GM21825 (cell line): ENCODE measurements at regions not wholly inside any gene's neighbourhood (a gene's known extent, or its start where the extent isn't known, plus 50 kb on each side); places are given as distances from the start of the nearest gene placed in this dataset.
A peak's percentile ranks its signal among the peaks of the same experiment; 100 is the strongest.
"Not testable (repeated sequence)": the region's sequence is repeated elsewhere in the genome, so short reads cannot be mapped to it uniquely, and the experiment has no call there.

Source experiments
- ATAC-seq: cut with Tn5 transposase; IDR thresholded peaks from one replicate; pipeline ENCODE4 v1.9.1; 2021; ENCODE audit warnings: mild to moderate bottlenecking, moderate library complexity; ENCODE audit not compliant: unreplicated experiment

DNA sequence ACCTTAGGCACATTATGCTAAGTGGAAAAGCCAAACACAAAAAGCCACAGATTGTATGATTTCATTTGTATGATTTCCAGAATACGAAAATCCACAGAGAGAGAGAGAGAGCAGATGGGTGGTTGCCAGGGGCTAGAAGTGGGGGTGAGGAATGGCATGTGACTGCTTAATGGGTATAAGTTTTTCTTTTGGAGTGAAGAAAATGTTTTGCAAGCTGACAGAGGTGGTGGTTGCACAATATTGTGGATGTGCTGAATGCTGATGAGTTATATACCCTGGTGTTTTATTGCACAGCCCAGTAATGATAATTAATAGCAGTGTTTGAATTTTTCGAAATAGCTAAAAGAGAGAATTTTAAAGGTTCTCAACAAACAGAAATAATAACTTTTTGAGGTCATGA, 386.1 kb upstream of the HS3ST1 start:
- no peak for ATAC-seq

- ATAC-seq, result no peak
Observed at GRCh38 chr4:11813951-11814446, 385.3 kb upstream of the HS3ST1 start.

DNA sequence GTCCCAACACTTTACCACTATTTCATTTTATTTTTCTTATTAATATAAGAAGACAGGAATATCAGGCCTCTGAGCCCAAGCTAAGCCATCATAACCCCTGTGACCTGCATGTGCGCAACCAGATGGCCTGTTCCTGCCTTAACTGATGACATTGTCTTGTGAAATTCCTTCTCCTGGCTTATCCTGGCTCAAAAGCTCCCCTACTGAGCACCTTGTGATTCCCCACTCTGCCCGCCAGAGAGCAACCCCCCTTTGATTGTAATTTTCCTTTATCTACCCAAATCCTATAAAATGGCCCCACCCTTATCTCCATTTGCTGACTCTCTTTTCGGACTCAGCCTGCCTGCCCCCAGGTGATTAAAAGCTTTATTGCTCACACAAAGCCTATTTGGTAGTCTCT, 382.8 kb upstream of the HS3ST1 start:
- not testable (repeated sequence) for ATAC-seq

DNA sequence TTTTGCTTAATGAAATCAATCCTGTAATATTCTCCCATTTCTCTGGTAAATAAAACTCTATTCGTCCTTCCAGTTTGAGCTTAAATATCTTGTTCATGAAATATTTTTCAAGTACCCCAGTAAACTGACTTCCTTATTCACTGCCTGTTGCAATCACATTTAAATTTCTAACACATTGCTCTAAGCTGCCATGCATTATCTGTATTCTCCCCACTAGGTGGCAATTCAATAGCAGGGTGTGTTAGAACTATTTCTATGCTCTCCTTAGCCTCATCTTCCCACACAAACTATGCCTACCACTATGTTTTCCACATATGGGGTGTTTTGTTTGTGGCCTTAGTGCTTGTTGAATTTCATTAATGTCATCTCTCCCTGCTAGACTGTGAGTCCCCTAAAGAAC, 377.1 kb upstream of the HS3ST1 start:
- ATAC-seq, result no peak

GRCh38 chr4:11801466-11802446, 373.1 kb upstream of the HS3ST1 start:
- peak; percentile 93 for ATAC-seq

DNA sequence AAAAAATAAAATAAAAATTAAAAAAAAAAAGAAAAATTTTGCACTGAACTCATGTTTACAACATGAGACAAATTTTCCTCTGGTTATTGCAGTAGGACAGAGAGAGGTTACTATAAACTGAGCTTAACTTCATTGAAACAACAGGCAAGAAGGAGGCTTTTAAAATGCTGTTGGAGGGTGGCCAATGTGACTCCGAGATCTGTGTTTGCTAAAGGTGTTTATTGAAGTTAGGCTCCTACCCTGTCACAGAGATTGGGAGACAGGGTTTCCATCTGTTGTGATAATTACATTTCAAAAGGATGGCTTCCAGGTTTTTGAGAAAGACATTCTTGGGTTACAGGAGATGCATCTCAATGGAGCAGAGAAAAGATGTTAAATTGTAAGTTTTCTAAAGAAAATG, 370.5 kb upstream of the HS3ST1 start:
- ATAC-seq, result no peak

DNA sequence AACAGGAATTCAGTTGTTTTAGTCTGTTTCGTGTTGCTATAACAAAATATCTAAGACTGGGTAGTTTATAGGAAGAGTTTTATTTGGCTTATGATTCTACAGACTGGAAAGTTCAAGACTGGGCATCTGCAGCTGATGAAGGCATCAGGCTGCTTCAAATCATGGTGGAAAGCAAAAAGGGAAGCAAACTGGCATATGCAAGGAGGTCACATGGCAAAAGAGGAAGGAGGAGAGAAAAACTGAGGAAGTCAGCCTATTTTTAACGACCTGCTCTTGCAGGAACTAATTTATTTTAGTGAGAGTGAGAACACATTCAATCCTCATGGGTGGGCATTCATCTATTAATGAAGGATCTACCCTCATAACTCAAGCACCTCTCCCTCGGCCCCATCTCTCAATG, 363.1 kb upstream of the HS3ST1 start:
- no peak for ATAC-seq

DNA sequence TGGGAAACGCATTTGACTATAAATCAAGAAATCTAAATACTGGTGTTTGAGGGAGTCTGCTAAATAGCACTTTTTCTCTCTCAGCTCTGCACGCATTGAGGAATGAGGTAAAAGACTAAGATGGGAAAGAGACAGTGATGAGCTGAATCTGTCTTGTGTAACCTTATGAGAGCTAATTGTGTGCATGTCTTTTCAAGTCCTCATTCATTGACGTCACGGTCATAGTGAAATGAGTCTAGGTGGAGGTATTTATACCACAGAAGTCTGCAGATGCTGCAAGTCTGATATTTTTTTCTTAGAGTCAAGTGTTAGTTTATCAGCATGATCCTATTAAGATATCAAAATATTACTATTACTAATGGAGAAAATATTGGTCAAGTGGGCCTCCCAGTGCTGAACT, 361.5 kb upstream of the HS3ST1 start:
- ATAC-seq, result no peak

DNA sequence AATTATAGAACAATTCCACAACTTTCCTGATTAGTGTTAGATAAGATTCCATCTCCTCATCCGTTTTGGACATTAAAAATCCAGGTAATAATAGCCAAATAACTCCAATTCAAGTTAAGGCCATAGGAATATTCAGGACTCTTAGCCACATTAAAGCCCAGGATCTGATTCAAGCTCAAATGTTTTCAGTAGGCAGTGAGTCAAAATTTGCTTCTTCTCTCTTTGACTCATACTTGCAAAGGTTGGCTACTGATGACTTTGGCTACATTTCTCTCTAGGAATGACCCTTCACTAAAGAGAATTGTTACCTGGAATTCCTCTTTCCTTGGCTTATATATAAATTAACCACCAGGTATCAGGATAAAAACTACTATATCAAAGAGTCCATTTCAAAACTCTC, 354.9 kb upstream of the HS3ST1 start:
- ATAC-seq, result no peak

DNA sequence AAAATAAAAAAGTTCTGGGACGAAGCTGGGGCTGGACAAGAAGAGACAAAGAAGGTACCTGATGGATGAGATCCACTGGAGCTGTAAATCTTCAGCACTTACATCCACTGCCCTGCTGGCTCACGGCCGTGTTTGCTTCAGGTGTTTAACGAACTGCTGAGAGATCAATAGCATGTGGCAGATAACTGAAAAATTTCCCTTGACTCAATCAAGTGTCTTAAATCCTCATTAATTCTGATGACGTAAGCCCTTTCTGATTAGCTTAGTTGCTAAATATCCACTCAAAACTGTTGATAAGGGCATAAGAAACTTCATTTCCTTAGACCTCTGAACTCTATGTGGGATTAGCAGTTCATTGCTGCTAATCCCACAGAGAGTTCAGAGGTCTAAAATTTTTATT, 354.2 kb upstream of the HS3ST1 start:
- ATAC-seq, result no peak

GRCh38 chr4:11777447-11777846, 348.8 kb upstream of the HS3ST1 start:
- ATAC-seq, result no peak

- ATAC-seq, result no peak
Observed at GRCh38 chr4:11774346-11774745, 345.7 kb upstream of the HS3ST1 start.

DNA sequence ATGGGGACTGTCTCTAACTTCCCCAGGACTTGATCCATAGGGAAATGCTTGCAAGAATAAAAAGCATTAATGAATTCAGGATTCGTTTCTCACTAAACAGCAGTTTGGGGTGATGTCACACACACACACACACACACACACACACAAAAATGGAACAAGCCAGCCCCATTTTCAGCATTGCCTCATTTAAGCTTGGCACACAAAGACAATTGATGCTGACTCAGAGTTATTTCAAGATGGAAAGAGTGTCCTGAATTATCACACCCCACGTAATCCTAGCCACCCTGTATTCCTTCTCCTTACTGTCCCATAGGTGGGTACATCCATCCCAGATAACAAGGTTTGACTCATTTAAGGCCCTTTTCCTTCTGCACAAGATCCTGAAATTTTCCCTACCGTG, 345.1 kb upstream of the HS3ST1 start:
- ATAC-seq, result no peak

- no peak for ATAC-seq
Observed at GRCh38 chr4:11769434-11769833, 340.7 kb upstream of the HS3ST1 start.

DNA sequence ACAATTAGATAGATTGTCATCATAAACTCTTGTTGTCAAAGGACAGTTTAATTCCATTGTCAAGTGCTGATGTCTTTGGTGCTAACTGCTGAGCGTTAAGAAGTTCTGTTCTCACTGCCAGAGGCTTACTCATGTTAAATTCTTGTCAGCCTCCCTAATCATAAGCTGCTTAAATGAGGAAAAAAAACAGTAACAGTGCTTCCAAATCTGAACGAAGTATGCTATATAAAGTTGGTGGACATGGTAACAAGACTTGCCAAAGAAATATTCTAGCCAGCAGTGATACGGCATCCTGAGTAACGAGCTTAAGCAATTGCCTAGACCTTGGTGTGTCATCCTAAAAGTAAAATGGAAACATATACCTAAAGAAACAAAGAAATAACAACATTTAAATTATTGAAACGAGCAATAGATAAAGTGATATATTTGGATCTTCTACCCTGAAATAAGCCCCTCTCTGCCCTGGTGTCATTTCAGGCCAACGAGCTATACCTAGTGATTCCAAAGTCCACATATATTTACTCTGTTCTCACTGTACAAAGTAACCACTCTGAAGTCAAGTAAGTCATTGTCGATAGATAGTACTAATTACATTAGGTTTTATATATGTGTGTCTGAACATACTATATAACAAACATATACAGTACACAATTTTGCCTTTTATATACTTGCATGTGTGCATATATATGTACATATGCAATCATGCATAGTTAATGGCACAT, 339.7 kb upstream of the HS3ST1 start:
- ATAC-seq, result no peak

GRCh38 chr4:11765849-11766453, 337.3 kb upstream of the HS3ST1 start:
- no peak for ATAC-seq

DNA sequence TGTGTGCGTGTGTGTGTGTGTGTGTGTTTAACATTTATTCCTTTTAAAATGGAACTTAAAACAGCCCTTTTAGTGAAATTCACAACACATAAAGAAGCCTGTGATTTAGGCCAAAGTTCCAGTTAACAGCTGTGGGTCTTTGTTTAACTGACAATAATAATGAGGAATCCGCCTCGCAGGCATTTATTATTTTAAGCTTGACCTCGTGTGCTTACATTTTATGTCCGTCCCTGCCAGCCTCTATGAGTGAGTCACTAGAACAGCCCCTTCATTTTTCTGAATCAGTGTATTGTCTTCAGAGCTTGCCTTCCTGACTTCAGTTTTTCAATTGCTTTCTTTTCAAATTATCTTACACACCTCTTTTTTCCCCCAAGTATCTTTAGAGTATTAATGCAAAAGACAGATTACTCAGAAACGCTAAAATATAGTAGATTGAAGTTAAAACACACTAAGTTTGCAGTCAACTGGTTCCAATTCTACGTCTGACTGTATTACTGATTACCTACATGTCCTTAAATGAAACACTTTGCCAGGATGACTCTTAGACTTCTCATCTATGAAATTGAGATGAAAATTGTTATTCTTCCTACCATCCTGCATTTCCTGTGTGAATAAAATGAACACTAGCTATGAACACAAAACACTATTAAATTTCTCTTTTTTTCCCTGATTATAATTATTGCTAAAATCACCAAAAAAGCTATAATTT, 319.6 kb upstream of the HS3ST1 start:
- no peak for ATAC-seq

DNA sequence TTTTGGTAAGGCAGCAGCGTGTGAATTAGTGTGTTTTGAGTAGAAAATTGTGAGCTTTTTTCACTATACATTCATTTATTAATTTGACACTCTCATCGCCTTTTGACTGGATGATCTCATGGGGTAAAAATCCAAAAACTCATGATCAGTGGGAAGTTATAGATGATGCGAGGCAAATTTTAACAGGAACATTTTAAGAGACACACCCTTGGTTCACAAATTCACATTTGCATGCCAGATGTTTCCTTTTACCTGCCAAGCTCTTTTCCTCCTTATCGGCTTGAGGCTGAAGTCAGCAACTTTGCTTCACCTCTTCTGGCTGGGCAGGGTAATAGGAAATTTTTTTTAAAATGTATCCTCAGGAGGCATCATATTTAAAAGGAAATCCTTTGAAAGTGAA, 318.0 kb upstream of the HS3ST1 start:
- no peak for ATAC-seq

- ATAC-seq, result no peak
Observed at GRCh38 chr4:11743976-11744375, 315.3 kb upstream of the HS3ST1 start.

GRCh38 chr4:11743236-11743635, 314.5 kb upstream of the HS3ST1 start:
- ATAC-seq, result no peak

GRCh38 chr4:11741190-11741652, 312.5 kb upstream of the HS3ST1 start:
- ATAC-seq, result no peak
